AG09309 (cell line): ENCODE measurements at regions not wholly inside any gene's neighbourhood (a gene's known extent, or its start where the extent isn't known, plus 50 kb on each side); places are given as distances from the start of the nearest gene placed in this dataset.

Experiments used
- DNase-seq: peaks from one replicate; pipeline ENCODE4 v3.0.0-alpha.2; 2010; ENCODE audit warnings: low read depth
- H3K4me3 ChIP-seq: 2 replicates; pipeline ENCODE4 v1.5.1; 2011; ENCODE audit warnings: mild to moderate bottlenecking, low read depth, low read length, moderate library complexity; ENCODE audit not compliant: control insufficient read depth
- TF ChIP-seq, protein P1 (sequence below): IDR thresholded peaks from 2 replicates; pipeline ENCODE4 v1.5.1; 2011; ENCODE audit warnings: mild to moderate bottlenecking, low read depth, low read length, inconsistent platforms; ENCODE audit not compliant: insufficient read depth, control insufficient read depth; ENCODE audit errors: missing control alignments

DNA sequence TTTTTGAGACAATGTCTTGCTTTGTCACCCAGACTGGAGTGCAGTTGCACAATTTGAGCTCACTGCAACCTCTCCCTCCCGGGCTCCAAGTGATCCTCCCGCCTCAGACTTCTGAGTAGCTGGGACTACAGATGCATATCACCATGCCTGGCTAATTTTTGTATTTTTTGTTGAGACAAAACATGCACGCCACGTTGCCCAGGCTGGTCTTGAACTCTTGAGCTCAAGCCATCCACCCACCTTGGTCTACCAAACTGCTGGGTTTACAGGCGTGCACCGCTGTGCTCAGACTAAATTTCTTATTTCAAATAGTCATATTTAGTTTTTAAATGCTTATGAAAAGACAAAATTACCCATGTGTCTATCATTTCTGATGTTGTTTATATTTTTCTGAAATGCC lies 2324.1 kb downstream of the MAT2B start:
- DNase-seq = no peak
- H3K4me3 ChIP-seq = no peak overlapping the region
- TF ChIP-seq, protein P1, sequence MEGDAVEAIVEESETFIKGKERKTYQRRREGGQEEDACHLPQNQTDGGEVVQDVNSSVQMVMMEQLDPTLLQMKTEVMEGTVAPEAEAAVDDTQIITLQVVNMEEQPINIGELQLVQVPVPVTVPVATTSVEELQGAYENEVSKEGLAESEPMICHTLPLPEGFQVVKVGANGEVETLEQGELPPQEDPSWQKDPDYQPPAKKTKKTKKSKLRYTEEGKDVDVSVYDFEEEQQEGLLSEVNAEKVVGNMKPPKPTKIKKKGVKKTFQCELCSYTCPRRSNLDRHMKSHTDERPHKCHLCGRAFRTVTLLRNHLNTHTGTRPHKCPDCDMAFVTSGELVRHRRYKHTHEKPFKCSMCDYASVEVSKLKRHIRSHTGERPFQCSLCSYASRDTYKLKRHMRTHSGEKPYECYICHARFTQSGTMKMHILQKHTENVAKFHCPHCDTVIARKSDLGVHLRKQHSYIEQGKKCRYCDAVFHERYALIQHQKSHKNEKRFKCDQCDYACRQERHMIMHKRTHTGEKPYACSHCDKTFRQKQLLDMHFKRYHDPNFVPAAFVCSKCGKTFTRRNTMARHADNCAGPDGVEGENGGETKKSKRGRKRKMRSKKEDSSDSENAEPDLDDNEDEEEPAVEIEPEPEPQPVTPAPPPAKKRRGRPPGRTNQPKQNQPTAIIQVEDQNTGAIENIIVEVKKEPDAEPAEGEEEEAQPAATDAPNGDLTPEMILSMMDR = no peak

DNA sequence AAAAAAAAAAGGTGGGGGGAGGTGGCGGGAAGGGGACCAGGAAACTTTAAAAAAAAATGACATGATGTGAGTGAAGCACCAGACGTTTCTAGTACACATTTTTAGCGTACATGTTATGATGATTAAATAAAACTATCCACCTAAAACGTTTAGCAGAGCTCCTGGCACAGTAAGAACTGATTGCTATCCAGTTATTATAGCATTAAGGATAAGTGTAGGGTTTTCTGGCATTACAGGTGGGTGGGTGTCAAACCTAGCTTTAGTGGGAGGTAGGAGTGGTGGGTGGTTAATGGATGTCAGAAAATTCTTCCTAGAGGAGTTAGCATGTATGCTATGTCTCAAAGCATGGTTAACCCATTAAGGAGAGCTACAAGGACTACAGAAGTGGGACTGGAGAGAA lies 2329.5 kb downstream of the MAT2B start:
- no peak overlapping the region for H3K4me3 ChIP-seq
- no peak for DNase-seq
- TF ChIP-seq, protein P1 = no peak

DNA sequence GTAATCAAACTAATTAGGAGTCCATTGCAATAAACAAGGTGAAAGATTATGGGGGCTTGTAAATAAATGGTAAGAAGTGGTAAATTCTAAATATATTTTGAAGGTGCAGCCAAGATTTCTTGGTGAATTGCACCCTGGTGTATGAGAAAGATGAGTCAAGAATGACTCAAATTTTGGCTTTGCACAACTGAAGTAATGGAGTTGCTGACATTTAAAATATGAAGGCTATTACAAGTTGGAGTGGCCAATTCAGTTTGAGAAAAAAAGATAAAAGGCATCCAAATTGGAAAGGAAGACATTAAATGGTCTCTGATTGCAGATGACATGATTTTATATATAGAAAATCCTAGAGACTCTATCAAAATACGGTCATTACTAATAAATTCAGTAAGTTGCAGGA lies 2330.6 kb downstream of the MAT2B start:
- no peak for DNase-seq
- TF ChIP-seq, protein P1 = no peak
- H3K4me3 ChIP-seq = no peak overlapping the region

DNA sequence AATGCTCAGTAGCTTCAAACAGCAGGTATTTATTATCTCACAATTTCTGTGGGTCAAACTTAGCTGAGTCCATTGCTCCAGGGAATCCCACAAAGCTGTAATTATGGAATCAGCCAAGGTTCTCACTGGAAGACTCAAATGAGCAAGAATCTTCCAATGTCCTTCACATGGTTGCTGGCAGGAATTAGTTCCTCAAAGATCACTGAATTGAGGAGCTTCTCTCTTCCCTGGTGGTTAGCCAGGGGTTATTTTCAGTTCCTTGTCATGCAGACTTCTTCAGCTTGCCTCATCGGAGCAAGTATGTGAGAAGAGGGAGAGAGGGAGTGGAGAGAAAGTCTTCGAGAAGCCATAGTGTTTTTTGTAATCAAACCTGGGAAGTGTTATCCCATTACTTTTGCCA lies 2331.9 kb downstream of the MAT2B start:
- no peak overlapping the region for H3K4me3 ChIP-seq
- TF ChIP-seq, protein P1 = no peak
- DNase-seq = no peak

DNA sequence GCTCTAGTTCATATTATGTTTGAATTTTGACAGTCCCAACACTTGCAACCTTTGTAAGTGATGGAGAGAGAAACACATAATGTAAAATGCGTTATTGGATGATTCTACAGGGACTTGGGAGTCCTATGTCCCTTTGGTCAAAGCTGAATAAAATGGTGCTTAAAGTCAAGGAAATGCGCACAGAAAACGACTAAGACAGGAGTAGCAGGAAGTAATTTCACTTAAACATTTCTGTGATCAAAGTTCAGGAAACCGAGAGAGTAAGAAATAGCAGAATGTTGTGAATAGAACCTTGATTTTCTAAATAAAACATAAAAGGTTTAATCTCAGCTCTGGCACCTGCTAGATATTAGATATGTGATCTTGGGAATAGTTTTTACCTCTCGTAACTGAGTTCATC lies 2339.2 kb downstream of the MAT2B start:
- DNase-seq = no peak
- H3K4me3 ChIP-seq = no peak overlapping the region
- TF ChIP-seq, protein P1 = no peak

DNA sequence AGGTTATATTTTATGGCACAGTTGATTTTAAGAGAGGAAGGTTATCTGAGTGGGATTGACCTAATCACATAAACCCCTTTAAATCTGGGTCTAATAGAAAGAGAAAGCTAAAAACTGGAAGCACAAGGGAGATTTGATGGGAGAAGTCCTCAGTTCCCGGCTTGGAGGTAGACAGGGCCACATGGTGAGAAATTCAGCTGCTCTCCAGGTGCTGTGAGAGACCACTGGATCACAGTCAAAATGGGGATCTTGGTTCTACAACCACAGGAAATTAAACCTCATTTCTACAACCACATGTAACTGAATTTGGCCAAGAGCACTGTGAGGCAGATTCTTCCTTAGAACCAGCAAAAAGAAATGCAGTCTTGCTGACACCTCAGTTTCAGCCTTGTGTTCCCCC lies 2352.7 kb downstream of the MAT2B start:
- H3K4me3 ChIP-seq = no peak overlapping the region
- TF ChIP-seq, protein P1 = no peak
- no peak for DNase-seq

DNA sequence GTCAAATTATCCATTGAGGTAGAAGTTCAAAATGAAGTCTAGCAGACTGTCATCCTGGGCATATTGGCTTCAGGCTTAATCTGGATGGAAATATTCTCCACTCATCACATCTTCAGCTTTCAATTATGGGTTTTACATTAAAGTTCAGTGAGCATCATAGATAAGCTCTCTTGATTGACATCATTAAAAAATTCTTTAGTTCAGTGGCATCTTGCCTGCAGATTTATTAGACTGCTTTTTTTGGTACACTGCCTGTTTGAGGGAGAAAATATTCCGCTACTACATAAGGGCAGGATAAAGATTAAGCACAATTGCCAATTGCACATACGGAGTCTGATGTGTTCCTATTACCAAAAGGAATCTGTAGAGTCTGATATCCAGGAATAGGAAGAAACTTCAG lies 2353.8 kb downstream of the MAT2B start:
- no peak for DNase-seq
- TF ChIP-seq, protein P1 = no peak

More for the DNA sequence above, 2353.8 kb downstream of the MAT2B start:
- H3K4me3 ChIP-seq = no peak overlapping the region
